GM19043 (cell line): ENCODE measurements at regions not wholly inside any gene's neighbourhood (a gene's known extent, or its start where the extent isn't known, plus 50 kb on each side); places are given as distances from the start of the nearest gene placed in this dataset.

Source experiments
- ATAC-seq: cut with Tn5 transposase; IDR thresholded peaks from one replicate; pipeline ENCODE4 v1.9.1; 2021; ENCODE audit warnings: low read depth; ENCODE audit not compliant: unreplicated experiment

DNA sequence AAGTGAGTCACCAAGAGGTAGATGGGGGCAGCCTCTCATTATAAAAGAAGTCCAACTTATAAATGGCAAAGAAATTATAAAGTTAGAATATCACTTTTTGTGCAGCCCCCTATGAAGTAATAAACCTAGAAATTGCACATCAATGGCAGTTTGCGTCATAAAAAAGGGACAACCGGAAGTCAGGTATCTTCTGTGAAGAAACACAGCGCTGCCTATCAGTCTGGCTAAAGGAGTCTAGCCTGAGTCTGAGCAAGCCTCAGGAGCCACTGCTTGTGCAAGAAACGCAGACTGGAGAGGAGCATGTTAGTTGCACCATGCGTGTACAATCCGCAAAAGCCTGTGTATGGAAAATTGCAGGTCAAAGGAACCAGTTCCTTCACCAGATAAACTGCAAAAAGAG is 178.4 kb downstream of the ARRDC4 start:
- ATAC-seq = no peak

- no peak for ATAC-seq
Observed at GRCh38 chr15:98139337-98139736, 178.8 kb downstream of the ARRDC4 start.

DNA sequence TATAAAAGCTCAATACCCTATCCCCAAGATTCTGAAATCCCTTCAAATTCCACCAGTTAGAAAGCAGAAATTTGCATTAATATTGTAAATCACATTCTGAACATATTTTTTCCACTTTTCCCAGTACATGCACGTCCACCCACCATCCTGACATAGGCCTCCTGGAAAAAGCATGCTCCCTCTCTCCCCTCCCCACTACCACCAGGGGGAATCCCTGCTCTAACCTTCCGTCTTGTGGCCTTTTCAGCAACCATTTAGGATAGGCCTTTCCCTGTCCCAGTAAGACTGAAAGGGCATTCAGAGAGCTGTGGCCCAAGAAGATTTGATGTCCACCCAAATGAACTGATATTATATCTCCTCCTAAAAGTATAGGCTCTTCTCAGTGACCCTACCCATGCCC is 182.1 kb downstream of the ARRDC4 start:
- ATAC-seq = no peak

DNA sequence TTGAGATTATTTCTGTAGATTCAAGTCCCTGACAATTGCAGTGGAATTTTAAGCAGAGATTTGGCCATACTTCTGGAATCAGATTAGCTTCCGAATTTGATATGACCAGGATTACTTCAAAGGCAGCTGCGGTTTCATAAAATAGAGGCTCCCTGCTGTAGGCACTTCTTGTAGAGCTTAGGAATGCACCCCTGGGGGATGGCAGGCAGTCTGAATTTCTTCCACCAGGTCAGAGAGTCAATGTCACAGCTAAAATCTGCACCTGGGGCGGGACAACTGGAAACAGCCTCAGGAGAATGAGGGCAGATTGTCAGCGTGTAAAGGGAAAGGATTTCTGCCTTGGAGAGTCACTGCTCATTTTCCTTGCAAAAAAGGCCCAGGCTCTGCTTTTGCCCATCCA is 182.6 kb downstream of the ARRDC4 start:
- no peak for ATAC-seq

GRCh38 chr15:98144388-98144787 is 183.9 kb downstream of the ARRDC4 start:
- ATAC-seq = no peak

DNA sequence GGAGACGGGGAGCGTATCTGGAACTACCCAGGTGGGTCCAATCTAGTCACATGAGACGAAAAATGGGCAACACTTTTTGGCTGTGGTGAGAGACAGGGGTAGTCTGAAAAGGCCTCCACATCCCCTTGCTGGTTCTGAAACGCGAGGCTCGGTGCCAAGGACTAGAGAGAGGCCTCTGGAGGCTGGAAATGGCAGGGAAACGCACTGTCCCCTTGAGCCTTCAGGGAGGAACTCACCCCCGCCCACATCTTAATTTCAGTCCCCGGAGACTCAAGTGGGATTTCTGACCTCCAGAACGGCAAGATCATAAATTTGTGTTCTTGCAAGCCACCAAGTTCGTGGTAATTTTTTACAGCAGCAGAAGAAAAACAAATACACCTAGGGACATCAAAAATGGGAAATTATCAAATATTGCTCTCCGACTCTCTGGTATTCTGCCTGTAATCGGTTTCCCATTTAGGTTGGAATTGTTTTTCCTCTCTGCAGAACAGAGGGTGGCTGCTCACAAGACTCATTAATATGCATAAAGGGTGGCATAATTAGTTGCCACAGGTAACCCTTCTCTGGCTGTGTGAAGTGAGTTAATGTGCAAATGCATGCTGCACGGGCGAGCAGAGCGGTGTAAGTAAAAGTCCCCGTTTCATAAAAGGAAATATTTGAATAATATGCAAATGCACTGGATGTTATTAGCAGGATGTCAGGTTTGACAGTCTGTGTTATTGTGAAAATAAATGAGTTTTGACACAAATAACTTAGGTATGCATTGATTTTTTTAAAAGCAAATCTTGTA is 185.7 kb downstream of the ARRDC4 start:
- no peak for ATAC-seq

- no peak for ATAC-seq
Observed at GRCh38 chr15:98147415-98147814, 186.9 kb downstream of the ARRDC4 start.

- ATAC-seq = no peak
Observed at GRCh38 chr15:98150084-98150483, 189.6 kb downstream of the ARRDC4 start.

- no peak for ATAC-seq
Observed at GRCh38 chr15:98150536-98150935, 190.0 kb downstream of the ARRDC4 start.

DNA sequence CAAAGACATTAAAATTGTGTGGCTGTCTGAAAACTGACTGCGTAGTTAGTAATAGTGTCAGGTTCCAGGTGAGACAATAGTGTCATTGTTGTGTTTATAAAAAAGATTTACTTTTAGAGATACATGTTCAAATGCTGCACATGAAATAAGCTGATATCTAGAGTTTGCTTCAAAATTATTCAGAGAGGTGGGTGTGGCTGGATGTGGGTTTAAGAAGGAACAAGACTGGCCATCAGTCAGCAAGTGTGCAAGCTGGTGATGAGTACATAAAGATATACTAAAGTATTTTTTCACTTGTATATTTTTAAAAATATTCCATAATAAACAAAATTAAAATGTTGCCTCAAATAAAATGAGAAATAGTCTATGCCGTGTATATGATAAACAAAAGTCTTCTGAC is 190.6 kb downstream of the ARRDC4 start:
- no peak for ATAC-seq

GRCh38 chr15:98152156-98152555 is 191.7 kb downstream of the ARRDC4 start:
- ATAC-seq = no peak

DNA sequence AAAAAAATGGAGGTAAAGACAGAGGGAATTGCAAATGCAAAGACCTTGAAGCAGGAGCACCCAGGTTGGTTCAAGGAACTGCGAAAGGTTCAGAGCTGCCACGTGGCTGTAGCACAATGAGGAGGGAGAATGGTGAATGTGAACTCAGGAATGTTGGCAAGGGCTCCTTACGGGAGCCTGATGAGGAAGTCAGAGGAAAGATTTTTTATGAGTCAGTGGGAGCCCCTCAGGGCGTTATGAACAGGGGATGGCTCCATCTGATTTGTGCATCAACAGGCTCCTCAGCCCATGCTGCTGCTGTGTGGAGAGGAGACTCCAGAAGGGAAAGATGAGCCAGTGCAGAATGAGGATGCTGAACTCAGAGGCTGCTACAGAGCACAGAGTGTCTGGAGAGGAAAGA is 194.4 kb downstream of the ARRDC4 start:
- no peak for ATAC-seq

- no peak for ATAC-seq
Observed at GRCh38 chr15:98155356-98155755, 194.9 kb downstream of the ARRDC4 start.

- ATAC-seq = peak; percentile 85
Observed at GRCh38 chr15:98160236-98160635, 199.7 kb downstream of the ARRDC4 start.

GRCh38 chr15:98163319-98164045 is 203.0 kb downstream of the ARRDC4 start:
- no peak for ATAC-seq

- ATAC-seq = no peak
Observed at GRCh38 chr15:98164571-98164970, 204.1 kb downstream of the ARRDC4 start.

DNA sequence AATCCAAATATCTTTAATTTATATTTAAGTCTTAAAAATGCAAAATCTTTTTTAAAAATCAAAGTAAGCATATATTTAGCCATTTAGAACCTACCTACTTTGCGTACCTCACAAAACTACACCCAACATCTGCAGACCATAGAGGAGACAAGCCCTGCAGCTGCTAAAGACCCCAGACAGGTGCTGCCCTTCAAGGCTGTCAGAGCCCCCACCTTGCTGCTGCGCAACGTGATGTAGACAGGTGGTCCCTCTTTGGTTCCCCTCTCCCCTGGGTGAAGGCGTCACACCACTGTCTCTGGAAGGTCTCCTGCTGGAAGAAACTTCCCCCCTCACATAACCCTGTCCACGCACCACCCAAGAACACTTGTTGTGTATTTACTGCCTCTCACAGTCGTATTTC is 204.5 kb downstream of the ARRDC4 start:
- ATAC-seq = no peak

- ATAC-seq = no peak
Observed at GRCh38 chr15:98167722-98168268, 207.3 kb downstream of the ARRDC4 start.

DNA sequence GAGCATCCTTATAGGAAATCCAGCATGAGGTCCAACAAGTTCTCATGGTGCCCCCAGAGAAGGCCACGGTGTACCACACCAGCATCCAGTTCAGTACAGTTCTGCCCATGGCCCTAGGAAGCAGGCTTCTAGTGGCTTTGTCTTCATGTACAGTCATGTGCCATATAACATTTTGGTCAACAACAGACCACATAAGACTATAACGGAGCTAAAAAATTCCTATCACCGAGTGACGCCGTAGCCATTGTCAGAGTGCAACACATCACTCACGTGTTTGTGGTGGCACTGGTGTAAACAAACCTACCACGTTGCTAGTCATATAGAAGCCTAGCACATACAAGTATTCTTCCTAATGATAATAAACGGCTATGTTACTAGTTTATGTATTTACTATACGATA is 209.0 kb downstream of the ARRDC4 start:
- ATAC-seq = no peak

DNA sequence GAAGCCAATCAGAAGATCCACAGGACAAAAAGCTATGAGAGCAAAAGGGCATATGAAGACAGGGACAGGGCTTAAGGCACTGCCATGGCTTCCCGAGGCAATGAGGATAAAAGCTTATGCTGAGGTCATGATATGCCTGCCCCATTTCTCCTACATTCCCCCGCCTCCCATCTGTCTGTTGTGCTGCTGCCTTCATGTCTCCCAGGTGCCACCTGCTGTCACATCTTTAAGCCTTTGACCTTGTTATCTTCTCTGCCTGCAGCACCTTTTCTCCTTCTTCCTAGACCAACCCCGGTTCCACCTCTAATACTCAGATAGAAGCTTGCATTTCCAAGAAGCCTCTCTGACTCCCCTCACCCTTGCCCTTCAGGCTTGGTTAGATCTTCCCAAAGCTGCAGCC is 213.8 kb downstream of the ARRDC4 start:
- ATAC-seq = no peak

GRCh38 chr15:98174841-98175240 is 214.3 kb downstream of the ARRDC4 start:
- ATAC-seq = no peak
